ENCODE measurements at regions not wholly inside any gene's neighbourhood (a gene's known extent, or its start where the extent isn't known, plus 50 kb on each side); places are given as distances from the start of the nearest gene placed in this dataset.

DNA sequence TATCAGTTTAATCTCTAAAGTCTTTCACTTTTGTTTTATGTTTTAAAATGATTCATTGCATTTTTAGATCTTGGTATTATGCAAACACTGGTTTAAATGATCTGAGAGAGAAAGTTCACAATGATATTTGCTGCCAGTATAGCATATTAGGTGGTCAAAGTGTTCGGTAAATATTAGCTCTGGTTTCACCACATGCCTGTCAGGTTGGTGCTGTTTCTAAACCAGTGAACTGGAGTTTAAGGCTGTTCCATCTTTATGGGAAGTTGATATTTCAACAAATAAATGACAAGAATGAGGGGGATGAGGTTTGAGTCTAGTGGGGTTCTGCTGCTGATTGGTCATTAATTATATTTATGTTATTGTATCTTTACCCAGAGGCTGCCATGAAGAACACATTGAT lies 436.4 kb downstream of the DCDC2C start:
- Histone ChIP-seq H3K27ac (no peak overlapping the region), H3K36me3 (replicated peaks) (no peaks in the 10 kb centered on the region), H3K27me3 (replicated peaks) (no peaks in the 10 kb centered on the region), H3K4me3 (ENCODE audit: low read depth, low read length) (no peak overlapping the region)
- in situ Hi-C loops (cut with HindIII; ENCODE audit: low pct_ligation_motif_present, low sequenced_read_pairs): no loop called here
- no peak for DNase-seq
- TF ChIP-seq, protein P1, sequence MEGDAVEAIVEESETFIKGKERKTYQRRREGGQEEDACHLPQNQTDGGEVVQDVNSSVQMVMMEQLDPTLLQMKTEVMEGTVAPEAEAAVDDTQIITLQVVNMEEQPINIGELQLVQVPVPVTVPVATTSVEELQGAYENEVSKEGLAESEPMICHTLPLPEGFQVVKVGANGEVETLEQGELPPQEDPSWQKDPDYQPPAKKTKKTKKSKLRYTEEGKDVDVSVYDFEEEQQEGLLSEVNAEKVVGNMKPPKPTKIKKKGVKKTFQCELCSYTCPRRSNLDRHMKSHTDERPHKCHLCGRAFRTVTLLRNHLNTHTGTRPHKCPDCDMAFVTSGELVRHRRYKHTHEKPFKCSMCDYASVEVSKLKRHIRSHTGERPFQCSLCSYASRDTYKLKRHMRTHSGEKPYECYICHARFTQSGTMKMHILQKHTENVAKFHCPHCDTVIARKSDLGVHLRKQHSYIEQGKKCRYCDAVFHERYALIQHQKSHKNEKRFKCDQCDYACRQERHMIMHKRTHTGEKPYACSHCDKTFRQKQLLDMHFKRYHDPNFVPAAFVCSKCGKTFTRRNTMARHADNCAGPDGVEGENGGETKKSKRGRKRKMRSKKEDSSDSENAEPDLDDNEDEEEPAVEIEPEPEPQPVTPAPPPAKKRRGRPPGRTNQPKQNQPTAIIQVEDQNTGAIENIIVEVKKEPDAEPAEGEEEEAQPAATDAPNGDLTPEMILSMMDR (IDR thresholded peaks at IDR 0.05; ENCODE audit: low read depth, low read length, missing control alignments): no peak

DNA sequence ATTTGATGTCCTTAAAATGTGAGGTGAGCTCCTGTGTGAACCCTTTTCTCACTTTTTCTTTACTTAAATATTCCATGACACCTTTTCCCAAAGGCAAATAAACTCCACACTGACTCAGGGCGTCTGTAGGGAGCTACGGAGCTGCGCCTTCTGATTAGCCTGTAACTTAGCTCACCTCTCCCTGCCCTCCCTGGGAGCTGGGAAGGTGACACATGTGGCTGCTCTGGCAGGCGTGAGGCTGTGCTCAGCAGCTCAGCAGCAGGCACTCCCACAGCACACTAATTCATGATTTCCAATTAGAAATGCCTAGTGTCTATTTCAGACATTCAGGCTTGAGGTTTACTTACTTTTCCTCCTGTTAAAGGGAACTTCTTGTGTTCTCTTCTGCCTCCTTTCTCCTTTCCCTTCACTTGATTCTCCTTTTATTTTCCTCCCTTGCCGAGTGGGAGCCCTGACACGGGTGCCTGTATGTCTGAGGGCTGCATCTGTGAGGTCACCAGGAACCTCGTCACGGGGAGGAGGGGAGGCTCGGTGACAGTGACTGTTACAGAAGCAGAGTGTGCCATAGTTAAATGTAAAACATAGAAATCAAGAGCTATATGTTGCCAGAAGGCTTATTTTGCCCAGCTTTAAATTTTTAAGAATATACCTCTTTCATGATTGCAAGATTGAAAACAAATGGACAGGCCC lies 437.1 kb downstream of the DCDC2C start:
- in situ Hi-C loops (cut with HindIII; ENCODE audit: low pct_ligation_motif_present, low sequenced_read_pairs): no loop called here
- H3K4me3 ChIP-seq (ENCODE audit: low read depth, low read length): no peak overlapping the region
- TF ChIP-seq, protein P1 (IDR thresholded peaks at IDR 0.05; ENCODE audit: low read depth, low read length, missing control alignments): no peak

DNA sequence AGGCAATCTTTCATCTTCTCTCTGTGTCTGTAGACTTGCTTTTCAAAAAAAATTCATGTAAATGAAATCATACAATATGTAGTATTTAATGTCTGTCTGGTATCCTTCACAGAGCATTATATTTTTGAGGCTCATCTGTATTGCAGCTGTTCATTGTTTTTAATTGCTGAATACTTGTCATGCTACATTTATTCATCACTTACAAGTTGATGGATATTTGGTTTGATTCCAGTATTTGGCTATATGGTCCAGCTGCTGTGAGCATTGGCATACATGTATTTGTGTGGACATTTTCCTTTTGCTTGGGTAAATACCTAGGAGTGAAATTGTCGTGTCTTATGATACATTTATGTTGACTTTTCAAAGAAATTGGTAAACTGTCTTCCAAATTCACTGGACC lies 441.4 kb downstream of the DCDC2C start:
- H3K4me3 ChIP-seq (ENCODE audit: low read depth, low read length): no peak overlapping the region
- no peak overlapping the region for H3K27ac ChIP-seq
- TF ChIP-seq, protein P1 (IDR thresholded peaks at IDR 0.05; ENCODE audit: low read depth, low read length, missing control alignments): no peak
- in situ Hi-C loops (cut with HindIII; ENCODE audit: low pct_ligation_motif_present, low sequenced_read_pairs): no loop called here
- DNase-seq: no peak
- no peaks in the 10 kb centered on the region for H3K36me3 ChIP-seq (replicated peaks)
- no peaks in the 10 kb centered on the region for H3K27me3 ChIP-seq (replicated peaks)

More for the DNA sequence above, 437.1 kb downstream of the DCDC2C start:
- Histone ChIP-seq H3K36me3 (replicated peaks) (no peaks in the 10 kb centered on the region), H3K27ac (no peak overlapping the region), H3K27me3 (replicated peaks) (no peaks in the 10 kb centered on the region)
- DNase-seq: no peak

DNA sequence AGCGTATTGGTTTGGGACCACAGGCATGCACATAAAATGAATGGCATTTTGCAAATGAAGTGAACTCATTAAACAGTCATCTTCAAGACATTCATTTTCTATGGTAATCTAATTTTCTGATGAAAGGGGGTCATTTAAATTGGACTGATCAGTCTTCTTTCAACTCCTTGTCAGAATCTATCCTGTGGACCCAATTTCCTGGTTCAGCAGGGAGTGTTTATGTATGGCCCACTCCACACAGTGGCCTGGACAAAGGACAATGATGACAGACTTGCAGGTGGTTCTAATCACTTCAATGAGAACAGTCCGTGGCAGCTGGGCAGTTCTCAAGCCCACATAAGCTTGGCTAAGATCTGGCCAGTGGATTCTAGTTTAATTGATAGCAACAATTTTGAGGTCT lies 448.1 kb downstream of the DCDC2C start:
- no peak for DNase-seq
- H3K27ac ChIP-seq: no peak overlapping the region
- in situ Hi-C loops (cut with HindIII; ENCODE audit: low pct_ligation_motif_present, low sequenced_read_pairs): no loop called here
- H3K27me3 ChIP-seq (replicated peaks): no peaks in the 10 kb centered on the region
- no peaks in the 10 kb centered on the region for H3K36me3 ChIP-seq (replicated peaks)
- TF ChIP-seq, protein P1 (IDR thresholded peaks at IDR 0.05; ENCODE audit: low read depth, low read length, missing control alignments): no peak
- H3K4me3 ChIP-seq (ENCODE audit: low read depth, low read length): no peak overlapping the region

DNA sequence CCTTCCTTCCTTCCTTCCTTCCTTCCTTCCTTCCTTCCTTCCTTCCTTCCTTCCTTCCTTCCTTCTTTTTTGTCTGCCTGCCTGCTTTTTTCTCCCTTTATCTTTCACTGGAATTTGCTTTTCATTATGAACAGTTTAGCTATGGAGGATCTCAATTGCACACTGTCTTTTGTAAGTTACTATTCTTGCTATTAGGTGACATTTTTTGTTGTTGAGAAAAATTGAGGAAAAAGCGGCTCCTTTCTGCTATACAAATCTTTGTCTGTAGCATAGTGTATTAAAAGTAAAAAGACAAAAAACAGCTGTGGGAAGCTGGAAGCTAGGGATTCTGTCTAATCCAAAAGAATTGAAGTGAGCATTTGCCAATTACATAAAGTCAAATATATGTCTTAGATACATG lies 448.7 kb downstream of the DCDC2C start:
- H3K27me3 ChIP-seq (replicated peaks): no peaks in the 10 kb centered on the region
- no peak for DNase-seq
- H3K36me3 ChIP-seq (replicated peaks): no peaks in the 10 kb centered on the region
- no peak overlapping the region for H3K4me3 ChIP-seq (ENCODE audit: low read depth, low read length)
- H3K27ac ChIP-seq: no peak overlapping the region
- TF ChIP-seq, protein P1 (IDR thresholded peaks at IDR 0.05; ENCODE audit: low read depth, low read length, missing control alignments): no peak
- in situ Hi-C loops (cut with HindIII; ENCODE audit: low pct_ligation_motif_present, low sequenced_read_pairs): no loop called here

DNA sequence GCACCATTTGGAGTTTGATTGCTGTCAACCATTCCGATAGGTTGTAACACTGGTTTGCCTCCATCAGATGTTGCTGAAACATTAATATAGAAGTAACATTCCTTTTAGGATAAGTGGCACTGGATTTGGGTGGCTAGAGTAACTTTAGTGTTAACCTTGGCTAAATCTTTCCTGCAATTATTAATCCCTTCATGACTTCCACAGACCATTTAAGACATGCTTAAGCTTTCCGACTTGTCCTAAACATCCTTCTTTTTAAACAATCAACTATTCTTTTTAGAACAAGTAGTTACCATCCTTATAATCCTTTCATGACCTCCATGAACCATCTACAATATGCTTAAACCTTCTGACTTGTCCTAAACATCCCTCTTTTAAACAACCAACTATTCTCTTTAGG lies 465.5 kb downstream of the DCDC2C start:
- Histone ChIP-seq H3K27ac (no peak overlapping the region), H3K36me3 (replicated peaks) (no peaks in the 10 kb centered on the region), H3K4me3 (ENCODE audit: low read depth, low read length) (no peak overlapping the region), H3K27me3 (replicated peaks) (no peaks in the 10 kb centered on the region)
- no peak for DNase-seq
- TF ChIP-seq, protein P1 (IDR thresholded peaks at IDR 0.05; ENCODE audit: low read depth, low read length, missing control alignments): no peak
- in situ Hi-C loops (cut with HindIII; ENCODE audit: low pct_ligation_motif_present, low sequenced_read_pairs): no loop called here
